IPS-NIHi11 (cell line): ENCODE measurements at regions not wholly inside any gene's neighbourhood (a gene's known extent, or its start where the extent isn't known, plus 50 kb on each side); places are given as distances from the start of the nearest gene placed in this dataset.
A peak's percentile ranks its signal among the peaks of the same experiment; 100 is the strongest.

Source experiments
- DNase-seq: peaks from one replicate; pipeline ENCODE4 v3.0.0; 2012; ENCODE audit warnings: mixed read lengths, low spot score

DNA sequence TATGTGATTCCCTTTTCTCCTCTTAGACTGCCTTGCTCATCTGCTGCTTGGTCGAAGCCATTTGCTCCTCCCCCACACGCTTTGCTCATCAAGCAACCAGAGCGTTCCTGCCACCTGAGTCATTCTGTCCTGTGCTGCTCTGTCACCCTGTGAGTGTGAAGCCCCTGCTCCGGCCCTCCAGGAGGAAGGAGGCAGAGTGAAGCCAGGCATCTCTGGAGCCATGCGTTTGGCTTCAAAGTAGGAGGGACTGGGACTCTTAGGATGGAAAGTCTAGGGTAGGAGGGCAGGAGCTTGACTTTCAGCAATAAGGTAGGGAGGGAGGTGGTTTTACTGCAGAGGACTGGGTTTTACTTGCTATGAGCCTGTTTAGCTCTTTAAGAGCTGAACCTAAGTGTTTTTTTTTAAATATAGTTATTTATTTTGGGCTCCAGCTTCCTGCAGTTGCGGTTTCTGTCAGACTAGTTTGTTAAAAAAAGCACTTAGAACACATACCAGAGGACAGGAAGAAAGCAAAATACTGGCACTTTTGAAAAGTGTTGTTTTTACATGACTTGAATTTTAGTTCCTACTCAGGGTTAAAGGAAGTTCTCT is 63.6 kb downstream of the SPINK2 start:
- DNase-seq = peak; percentile 65

DNA sequence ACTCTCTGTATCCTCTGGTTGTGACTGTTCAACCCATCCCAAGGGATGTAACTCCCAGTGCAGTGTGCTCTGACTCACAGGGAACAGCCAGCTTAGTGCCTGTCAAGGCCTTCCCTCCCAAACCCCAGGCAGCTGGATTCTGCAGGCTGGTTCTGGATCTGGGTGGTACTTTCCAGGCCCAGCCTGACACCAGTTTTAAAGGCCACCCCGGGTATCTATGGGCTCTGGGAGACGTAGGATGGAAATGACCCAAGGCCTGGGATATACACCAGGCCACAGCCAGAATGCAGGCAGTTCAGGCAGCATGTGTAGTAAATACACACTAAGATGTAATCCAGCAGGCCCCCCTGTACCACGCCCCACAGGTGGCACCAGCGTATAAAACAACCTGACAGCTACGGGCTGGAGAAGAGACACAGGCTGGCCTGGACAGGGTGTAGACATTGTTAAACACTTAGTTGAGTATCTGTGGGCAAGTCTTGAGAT is 64.2 kb downstream of the SPINK2 start:
- no peak for DNase-seq

GRCh38 chr4:56755901-56756300 is 65.6 kb downstream of the SPINK2 start:
- DNase-seq = no peak

- peak; percentile 50 for DNase-seq
Observed at GRCh38 chr4:56752985-56753384, 68.5 kb downstream of the SPINK2 start.

GRCh38 chr4:56750231-56750630 is 69.1 kb upstream of the HOPX start:
- DNase-seq = no peak

DNA sequence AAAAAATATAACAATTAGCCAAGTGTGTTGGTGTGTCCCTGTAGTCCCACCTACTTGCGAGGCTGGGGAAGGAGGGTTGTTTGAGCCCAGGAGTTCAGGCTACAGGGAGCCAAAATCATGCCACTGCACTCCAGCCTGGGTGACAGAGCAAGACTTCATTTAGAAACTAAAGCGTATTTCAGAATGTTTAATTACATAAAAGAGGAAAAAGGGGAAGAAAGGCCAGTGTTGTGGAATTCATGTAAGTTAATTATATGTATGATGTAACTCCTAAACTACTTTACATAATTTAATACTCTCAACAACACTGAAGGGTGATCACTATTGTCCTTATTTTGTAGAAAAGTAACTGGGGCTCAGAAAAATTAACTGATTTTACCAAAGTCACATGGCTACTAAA is 67.2 kb upstream of the HOPX start:
- no peak for DNase-seq

DNA sequence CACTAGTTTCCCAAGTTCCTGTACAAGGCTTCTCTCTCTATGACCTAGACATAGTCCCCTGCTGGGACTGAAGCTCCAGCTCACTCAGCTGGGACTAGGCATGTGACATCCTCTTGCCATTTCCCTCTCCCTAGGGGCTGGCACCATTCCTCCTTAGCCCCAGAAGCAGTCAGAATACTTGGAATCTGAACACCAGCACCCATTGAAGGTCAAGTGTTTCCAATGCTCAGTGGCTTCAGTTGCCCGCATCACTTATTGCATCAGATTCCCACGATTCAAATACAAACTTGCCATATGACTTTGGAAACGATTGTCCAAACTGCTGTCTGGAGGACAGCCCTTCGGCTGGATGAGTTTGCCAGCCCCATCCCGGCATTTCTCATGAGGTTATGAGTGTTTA is 65.5 kb upstream of the HOPX start:
- DNase-seq = no peak

- DNase-seq = no peak
Observed at GRCh38 chr4:56745042-56745441, 63.9 kb upstream of the HOPX start.

DNA sequence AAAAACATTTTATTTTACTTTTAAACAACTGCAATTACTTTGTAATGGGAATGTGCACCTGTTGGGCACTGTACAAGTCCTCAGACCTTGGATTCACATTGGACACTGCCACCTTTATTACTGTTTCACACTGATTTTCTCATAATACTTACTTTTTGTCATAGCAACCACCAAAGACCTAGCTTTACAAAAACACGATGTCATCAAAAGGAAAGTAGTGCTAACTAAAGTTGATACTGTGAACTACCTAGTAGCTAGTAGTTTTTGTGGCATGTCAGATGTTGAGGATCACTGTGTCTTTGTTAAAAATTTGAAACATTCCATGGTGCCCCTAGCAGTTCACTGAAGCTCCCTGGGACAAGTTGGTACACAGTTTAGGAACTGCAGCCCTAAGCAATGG is 62.9 kb upstream of the HOPX start:
- DNase-seq = no peak

DNA sequence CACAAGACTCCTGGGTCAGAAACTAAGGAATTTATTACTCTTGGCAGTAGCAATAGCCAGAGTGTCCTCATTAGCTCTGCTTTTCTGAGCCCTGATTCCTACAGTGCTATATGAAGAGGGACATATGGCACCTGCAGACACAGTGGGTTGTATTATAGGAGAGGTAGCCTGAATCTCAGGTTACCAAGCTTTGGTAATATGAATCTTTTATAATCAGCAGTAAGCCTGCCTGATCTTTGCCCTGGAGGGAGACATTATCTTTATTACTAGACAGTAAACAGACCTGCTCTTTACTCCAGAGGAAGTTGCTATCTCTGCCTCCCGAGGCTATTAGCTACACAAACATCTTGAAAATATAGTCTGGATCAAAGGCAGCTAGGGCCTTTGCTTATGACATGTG is 62.5 kb upstream of the HOPX start:
- no peak for DNase-seq

GRCh38 chr4:56742080-56742871 is 61.2 kb upstream of the HOPX start:
- no peak for DNase-seq

DNA sequence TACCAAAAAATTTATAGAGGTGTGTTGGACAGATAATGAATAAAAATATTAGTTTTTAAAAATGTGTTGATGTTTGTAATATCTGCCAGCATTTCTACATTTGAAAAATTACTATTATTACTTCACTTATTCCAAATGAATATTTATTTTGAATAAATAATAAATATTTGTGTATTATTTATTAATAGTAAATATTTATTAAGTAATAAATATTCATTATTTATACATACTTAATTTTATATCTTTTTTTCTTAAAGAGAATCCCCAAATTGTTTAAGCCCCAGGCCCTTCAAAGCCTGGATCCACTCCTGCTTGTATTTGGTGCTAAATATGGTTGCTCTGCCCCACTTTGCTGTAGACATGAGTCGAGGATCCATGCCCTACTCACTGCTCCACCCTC is 60.5 kb upstream of the HOPX start:
- DNase-seq = no peak

DNA sequence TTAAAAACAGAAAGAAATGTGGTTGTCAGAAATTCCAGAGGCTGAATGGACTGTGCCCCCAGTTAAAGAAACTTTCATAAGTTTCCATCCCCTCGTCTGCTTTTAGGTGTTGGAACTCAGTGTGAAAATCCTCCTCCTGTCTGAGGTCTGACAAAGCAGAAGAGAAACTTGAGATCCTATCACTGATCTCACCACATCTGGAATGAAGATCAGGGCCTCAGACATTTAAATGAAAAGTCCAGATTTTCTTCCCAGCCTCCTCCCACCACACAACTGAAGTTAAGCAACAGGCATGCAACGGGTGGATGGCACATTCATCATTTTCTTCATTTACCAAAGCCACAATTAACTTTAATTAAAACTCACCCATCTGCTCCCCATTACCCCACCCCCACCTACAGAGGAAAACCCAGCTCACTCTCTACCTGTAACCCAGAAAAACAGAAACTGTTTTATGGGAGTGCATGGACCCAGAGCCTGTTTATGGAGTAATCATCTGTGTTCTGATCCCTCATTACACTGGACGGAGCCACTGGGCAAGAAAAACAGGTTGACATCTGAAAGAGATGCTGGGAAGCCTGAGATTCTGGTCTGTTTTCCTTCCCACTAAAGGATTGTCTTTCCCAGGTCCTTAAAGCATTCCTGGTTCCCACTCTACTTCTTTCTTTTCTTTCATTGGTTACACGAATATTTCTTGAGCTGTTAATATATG is 58.1 kb upstream of the HOPX start:
- no peak for DNase-seq

DNA sequence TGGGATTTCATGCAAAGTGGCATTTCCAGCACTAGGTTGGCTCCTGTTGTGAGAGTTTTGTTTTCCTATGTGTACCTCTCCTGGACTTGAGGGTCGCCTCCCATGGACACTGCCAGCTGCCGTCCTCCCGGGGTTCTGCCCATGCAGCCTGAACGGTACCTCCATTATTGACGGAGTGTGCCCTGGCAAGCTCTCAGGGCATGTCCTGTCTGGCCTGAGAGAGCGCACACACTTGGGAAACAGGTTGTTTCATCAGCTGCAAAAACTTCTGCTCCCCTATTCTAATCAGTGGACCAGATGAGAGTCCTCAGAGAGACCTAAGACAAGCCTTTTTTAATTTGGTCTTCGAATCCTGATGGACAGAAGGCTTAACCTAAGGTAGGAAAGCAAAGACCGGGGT is 56.6 kb upstream of the HOPX start:
- no peak for DNase-seq

DNA sequence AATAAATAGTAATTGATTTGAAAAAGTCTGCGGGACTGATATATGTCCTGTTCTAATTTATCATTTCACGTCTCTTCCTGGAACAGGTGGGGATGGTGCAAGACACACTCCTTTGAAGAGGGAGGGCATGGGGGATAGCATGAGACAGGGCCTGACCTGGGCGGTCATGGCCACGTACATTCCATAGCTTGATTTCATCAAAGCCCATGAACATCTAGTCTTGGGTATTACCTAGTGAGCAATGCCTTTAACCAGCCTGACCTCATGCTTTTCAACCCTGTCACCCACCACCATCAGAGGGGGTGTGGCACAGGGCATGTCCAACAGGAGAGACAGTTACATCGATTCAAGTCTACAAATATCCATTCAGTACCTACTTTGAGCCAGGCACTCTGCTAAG is 52.3 kb upstream of the HOPX start:
- peak; percentile 1 for DNase-seq

GRCh38 chr4:56732301-56732700 is 51.2 kb upstream of the HOPX start:
- no peak for DNase-seq

DNA sequence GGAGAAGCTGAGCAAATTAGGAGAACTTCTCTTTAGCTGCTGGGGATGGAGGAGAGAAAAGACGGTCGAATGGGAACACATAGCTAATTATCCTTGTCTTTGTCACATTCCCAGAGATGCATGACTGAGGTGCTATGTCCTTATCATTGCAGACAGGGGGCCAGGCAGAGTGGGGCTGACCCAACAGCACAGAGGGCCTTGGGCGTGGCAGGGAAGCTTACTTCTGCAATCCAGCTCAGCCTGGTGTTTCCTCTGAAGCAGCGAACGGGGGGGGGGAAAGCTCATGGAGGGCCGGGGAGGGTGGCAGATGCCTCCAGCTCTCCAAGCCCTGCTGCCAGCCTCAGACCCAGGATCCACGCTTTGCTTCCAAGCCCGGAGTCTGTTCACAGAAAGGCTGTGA is 50.8 kb upstream of the HOPX start:
- peak; percentile 32 for DNase-seq
